ENCODE measurements at regions not wholly inside any gene's neighbourhood (a gene's known extent, or its start where the extent isn't known, plus 50 kb on each side); places are given as distances from the start of the nearest gene placed in this dataset.
A peak's percentile ranks its signal among the peaks of the same experiment; 100 is the strongest.

- H3K36me3 Mint-ChIP-seq (ENCODE audit: low read depth): no peaks in the 10 kb centered on the region
- peaks cover 33% of the 10 kb centered on the region for H3K27me3 ChIP-seq (ENCODE audit: insufficient read depth)
- TF ChIP-seq ZNF462 (CRISPR knock-in tag; IDR thresholded peaks at IDR 0.05) (no peak), STAT1 (IDR thresholded peaks at IDR 0.05; ENCODE audit: unreplicated experiment) (no peak), POLR2AphosphoS5 (IDR thresholded peaks at IDR 0.05; ENCODE audit: low read depth) (no peak), EZH2phosphoT487 (IDR thresholded peaks at IDR 0.05; ENCODE audit: unreplicated experiment) (no peak), JUNB (IDR thresholded peaks at IDR 0.05; ENCODE audit: unreplicated experiment) (no peak)
These were observed 90.5 kb downstream of the INHBB start for GRCh38 chr2:120436460-120436739.

GRCh38 chr2:120436885-120437603, 91.1 kb downstream of the INHBB start:
- H3K27me3 Mint-ChIP-seq (ENCODE audit: insufficient read depth, low read depth, poor library complexity): peaks cover 50% of the 10 kb centered on the region
- Histone ChIP-seq H3K27ac (ENCODE audit: low read depth) (no peak overlapping the region), H3K27me3 (ENCODE audit: insufficient read depth) (peaks cover 39% of the 10 kb centered on the region), H3K36me3 (ENCODE audit: insufficient read depth) (no peaks in the 10 kb centered on the region), H4K20me1 (replicated peaks; ENCODE audit: insufficient read depth) (no peaks in the 10 kb centered on the region), H3F3A (replicated peaks; ENCODE audit: low read depth) (0 out of 2 replicates have a peak, but pooled peaks cover 2% of the 10 kb centered on the region), H3K79me2 (replicated peaks; ENCODE audit: insufficient read depth) (no peaks in the 10 kb centered on the region), H3K9me2 (ENCODE audit: insufficient read depth) (no peaks in the 10 kb centered on the region), H2AFZ (no peak overlapping the region; the same call in 1 of the 2 replicates), H3K4me2 (no peak overlapping the region), H3K4me1 (ENCODE audit: insufficient read depth) (peaks cover 22% of the 10 kb centered on the region), H3K4me3 (no peak overlapping the region)
- H3K36me3 Mint-ChIP-seq (ENCODE audit: low read depth): no peaks in the 10 kb centered on the region
- no peak overlapping the region; the same call in 2 of the 3 replicates for H3K4me3 Mint-ChIP-seq
- DNase-seq (ENCODE audit: low spot score) (peak; percentile 92), ATAC-seq (peak; percentile 66)
- H3K27ac Mint-ChIP-seq: no peak overlapping the region
- no peaks in the 10 kb centered on the region for H3K9me3 Mint-ChIP-seq
- peaks cover 36% of the 10 kb centered on the region for H3K4me1 Mint-ChIP-seq
- TF ChIP-seq CTCF (conservative IDR thresholded peaks at IDR 0.05; ENCODE audit: low read depth in 2 of 2) (peak; percentile 74 to 92), EZH2 (IDR thresholded peaks at IDR 0.05; ENCODE audit: low read depth, unreplicated experiment) (peak; percentile 26)

More at GRCh38 chr2:120436460-120436739, 90.5 kb downstream of the INHBB start:
- no peak overlapping the region for H3K27ac ChIP-seq (ENCODE audit: low read depth)
- ATAC-seq: no peak
- peaks cover 32% of the 10 kb centered on the region for H3K4me1 Mint-ChIP-seq
- H3K4me3 ChIP-seq: no peak overlapping the region
- H3K9me2 ChIP-seq (ENCODE audit: insufficient read depth): no peaks in the 10 kb centered on the region
- no peaks in the 10 kb centered on the region for H3K36me3 ChIP-seq (ENCODE audit: insufficient read depth)
- H3K4me3 Mint-ChIP-seq: no peak overlapping the region
- no peak overlapping the region for H3K27ac Mint-ChIP-seq
- no peak overlapping the region for H2AFZ ChIP-seq
- H3K79me2 ChIP-seq (replicated peaks; ENCODE audit: insufficient read depth): no peaks in the 10 kb centered on the region
- H4K20me1 ChIP-seq (replicated peaks; ENCODE audit: insufficient read depth): no peaks in the 10 kb centered on the region
- no peak overlapping the region for H3K4me2 ChIP-seq
- peaks cover 18% of the 10 kb centered on the region for H3K4me1 ChIP-seq (ENCODE audit: insufficient read depth)
- H3F3A ChIP-seq (replicated peaks; ENCODE audit: low read depth): 0 out of 2 replicates have a peak, but pooled peaks cover 2% of the 10 kb centered on the region
- peaks cover 47% of the 10 kb centered on the region for H3K27me3 Mint-ChIP-seq (ENCODE audit: insufficient read depth, low read depth, poor library complexity)
- no peaks in the 10 kb centered on the region for H3K9me3 Mint-ChIP-seq
- DNase-seq (ENCODE audit: low spot score): no peak
